Subcutaneous abdominal adipose tissue (tissue), 5 donors: ENCODE measurements at regions not wholly inside any gene's neighbourhood (a gene's known extent, or its start where the extent isn't known, plus 50 kb on each side); places are given as distances from the start of the nearest gene placed in this dataset.

Experiments
- H3K27ac ChIP-seq: one replicate; pipeline ENCODE4 v1.7.0; 2013; ENCODE audit warnings: low read depth, mild to moderate bottlenecking, inconsistent platforms, low read length, moderate library complexity
- H3K27me3 ChIP-seq, 5 donors: one replicate each; pipeline ENCODE4 v1.7.0; 2013; ENCODE audit warnings: low read length in 5 of 5, inconsistent platforms in 1 of 5; ENCODE audit not compliant: control insufficient read depth in 5 of 5, insufficient read depth in 4 of 5
- H3K36me3 ChIP-seq, 5 donors: one replicate each; pipeline ENCODE4 v1.7.0; 2013; ENCODE audit warnings: low read length in 5 of 5; ENCODE audit not compliant: control insufficient read depth in 5 of 5, insufficient read depth in 5 of 5
- H3K4me1 ChIP-seq, 5 donors: one replicate each; pipeline ENCODE4 v1.7.0; 2013; ENCODE audit warnings: low read length in 5 of 5, mild to moderate bottlenecking in 3 of 5, moderate library complexity in 1 of 5; ENCODE audit not compliant: control insufficient read depth in 5 of 5, insufficient read depth in 5 of 5
- H3K4me3 ChIP-seq, 5 donors: one replicate each; pipeline ENCODE4 v1.7.0; 2013; ENCODE audit warnings: low read length in 5 of 5, low read depth in 1 of 5
- H3K9ac ChIP-seq, 5 donors: one replicate each; pipeline ENCODE4 v1.7.0; 2013; ENCODE audit warnings: low read length in 5 of 5, mild to moderate bottlenecking in 4 of 5, moderate library complexity in 3 of 5
- H3K9me3 ChIP-seq, 5 donors: one replicate each; pipeline ENCODE4 v1.7.0; 2013; ENCODE audit warnings: low read length in 5 of 5; ENCODE audit not compliant: control insufficient read depth in 5 of 5
- donor health status: healthy.
- donor health status: healthy.
- donor health status: healthy.
- donor health status: healthy.
- donor health status: healthy.

- Histone ChIP-seq H3K27ac (no peak overlapping the region), H3K4me3 (no peak overlapping the region), H3K4me1 (peaks cover 0 to 11% (median 0%) of the 10 kb centered on the region in 5 donors), H3K36me3 (no peaks in the 10 kb centered on the region), H3K27me3 (no peaks in the 10 kb centered on the region), H3K9me3 (peaks cover 0 to 14% (median 6%) of the 10 kb centered on the region in 5 donors), H3K9ac (no peak overlapping the region)
Measured at GRCh38 chr13:34257966-34258365, 440.0 kb downstream of the RFC3 start.

- peaks cover 0 to 14% (median 6%) of the 10 kb centered on the region in 5 donors for H3K9me3 ChIP-seq
- no peaks in the 10 kb centered on the region for H3K27me3 ChIP-seq
- H3K4me1 ChIP-seq = peaks cover 0 to 11% (median 0%) of the 10 kb centered on the region in 5 donors
- H3K27ac ChIP-seq = no peak overlapping the region
- no peak overlapping the region for H3K4me3 ChIP-seq
- H3K9ac ChIP-seq = no peak overlapping the region
- H3K36me3 ChIP-seq = no peaks in the 10 kb centered on the region
Measured at GRCh38 chr13:34258646-34259386, 440.9 kb downstream of the RFC3 start.

DNA sequence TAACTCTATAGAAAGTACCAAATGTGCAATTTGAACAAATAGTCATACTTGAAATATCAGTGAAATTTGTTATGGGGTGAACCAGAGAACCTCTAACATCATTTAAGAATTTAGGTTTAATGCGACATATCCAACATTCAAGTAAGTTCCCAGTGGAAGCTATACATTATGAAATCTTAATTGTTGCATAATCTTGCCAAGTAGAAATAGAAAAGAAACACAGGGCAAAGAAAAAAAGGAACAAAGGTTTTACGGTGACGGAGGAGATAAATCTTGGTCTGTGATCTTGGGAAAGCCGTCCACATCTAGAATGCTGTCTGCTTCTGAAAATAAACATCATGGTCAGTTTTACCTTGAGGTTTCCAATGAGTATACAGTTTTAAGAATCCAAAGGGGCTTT lies 445.7 kb downstream of the RFC3 start:
- Histone ChIP-seq H3K9me3 (peaks cover 0 to 4% (median 0%) of the 10 kb centered on the region in 5 donors), H3K4me3 (no peak overlapping the region), H3K36me3 (no peaks in the 10 kb centered on the region), H3K27ac (no peak overlapping the region), H3K9ac (no peak overlapping the region), H3K27me3 (no peaks in the 10 kb centered on the region), H3K4me1 (peaks cover 0 to under 1% (median 0%) of the 10 kb centered on the region in 5 donors)

- peak overlapping the region in 1 of 5 donors; percentile 25 for H3K9ac ChIP-seq
- no peak overlapping the region for H3K4me3 ChIP-seq
- H3K27ac ChIP-seq = no peak overlapping the region
- no peaks in the 10 kb centered on the region for H3K4me1 ChIP-seq
- peaks cover 0 to 4% (median 0%) of the 10 kb centered on the region in 5 donors for H3K9me3 ChIP-seq
- no peaks in the 10 kb centered on the region for H3K36me3 ChIP-seq
- H3K27me3 ChIP-seq = no peaks in the 10 kb centered on the region
Measured at GRCh38 chr13:34265046-34265679, 447.2 kb downstream of the RFC3 start.

DNA sequence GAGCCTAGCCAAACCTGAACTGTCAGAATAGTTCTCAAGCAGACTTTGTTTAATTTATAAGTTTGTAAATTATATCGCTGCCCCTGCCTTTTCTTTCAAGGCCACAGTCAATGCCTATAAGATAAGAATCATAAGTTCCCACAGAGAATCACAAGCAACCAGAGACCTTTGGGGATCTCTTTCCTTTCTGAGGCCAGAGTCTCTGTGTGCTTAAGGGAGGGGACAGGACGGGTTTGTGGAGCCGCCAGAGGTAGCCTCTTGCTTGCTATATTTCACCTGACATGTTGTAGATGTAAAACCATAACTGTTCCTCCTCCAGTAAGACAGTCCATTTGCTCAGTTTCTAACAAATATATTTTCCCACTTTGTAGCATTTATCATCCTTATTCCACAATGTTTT lies 458.8 kb downstream of the RFC3 start:
- no peak overlapping the region for H3K27ac ChIP-seq
- H3K36me3 ChIP-seq = no peaks in the 10 kb centered on the region
- H3K9me3 ChIP-seq = no peaks in the 10 kb centered on the region
- H3K4me1 ChIP-seq = no peaks in the 10 kb centered on the region
- H3K27me3 ChIP-seq = no peaks in the 10 kb centered on the region
- no peak overlapping the region for H3K9ac ChIP-seq
- no peak overlapping the region for H3K4me3 ChIP-seq

- Histone ChIP-seq H3K4me3 (no peak overlapping the region), H3K9me3 (no peaks in the 10 kb centered on the region), H3K36me3 (no peaks in the 10 kb centered on the region), H3K27me3 (no peaks in the 10 kb centered on the region), H3K9ac (no peak overlapping the region), H3K4me1 (no peaks in the 10 kb centered on the region), H3K27ac (no peak overlapping the region)
Measured at GRCh38 chr13:34277936-34278335, 460.0 kb downstream of the RFC3 start.

GRCh38 chr13:34278780-34279179 lies 460.8 kb downstream of the RFC3 start:
- Histone ChIP-seq H3K36me3 (no peaks in the 10 kb centered on the region), H3K27me3 (no peaks in the 10 kb centered on the region), H3K27ac (no peak overlapping the region), H3K4me1 (no peaks in the 10 kb centered on the region), H3K9me3 (peaks cover 0 to 2% (median 0%) of the 10 kb centered on the region in 5 donors), H3K4me3 (no peak overlapping the region), H3K9ac (no peak overlapping the region)

GRCh38 chr13:34290661-34291060 lies 472.7 kb downstream of the RFC3 start:
- no peaks in the 10 kb centered on the region for H3K27me3 ChIP-seq
- H3K9me3 ChIP-seq = no peaks in the 10 kb centered on the region
- H3K4me1 ChIP-seq = no peaks in the 10 kb centered on the region
- no peak overlapping the region for H3K27ac ChIP-seq
- no peak overlapping the region for H3K9ac ChIP-seq
- no peaks in the 10 kb centered on the region for H3K36me3 ChIP-seq
- H3K4me3 ChIP-seq = no peak overlapping the region

- Histone ChIP-seq H3K4me3 (no peak overlapping the region), H3K27me3 (no peaks in the 10 kb centered on the region), H3K4me1 (no peaks in the 10 kb centered on the region), H3K36me3 (no peaks in the 10 kb centered on the region), H3K9ac (no peak overlapping the region), H3K9me3 (no peaks in the 10 kb centered on the region), H3K27ac (no peak overlapping the region)
Measured at GRCh38 chr13:34294483-34295129, 476.7 kb downstream of the RFC3 start.

- Histone ChIP-seq H3K9me3 (peaks cover 0 to 14% (median 8%) of the 10 kb centered on the region in 5 donors), H3K4me1 (peaks cover 0 to 3% (median 0%) of the 10 kb centered on the region in 5 donors), H3K27ac (no peak overlapping the region), H3K27me3 (no peaks in the 10 kb centered on the region), H3K9ac (no peak overlapping the region), H3K4me3 (no peak overlapping the region), H3K36me3 (no peaks in the 10 kb centered on the region)
Measured at GRCh38 chr13:34300559-34300958, 482.6 kb downstream of the RFC3 start.
